Fibroblast of skin of left biceps (primary cell): ENCODE measurements at regions not wholly inside any gene's neighbourhood (a gene's known extent, or its start where the extent isn't known, plus 50 kb on each side); places are given as distances from the start of the nearest gene placed in this dataset.
"Not testable (repeated sequence)": the region's sequence is repeated elsewhere in the genome, so short reads cannot be mapped to it uniquely, and the experiment has no call there.

ENCODE experiments used
- DNase-seq, 2 experiments: peaks; one replicate each; pipeline ENCODE4 v3.0.0-alpha.2; 2013; ENCODE audit warnings: low read depth in 2 of 2

DNA sequence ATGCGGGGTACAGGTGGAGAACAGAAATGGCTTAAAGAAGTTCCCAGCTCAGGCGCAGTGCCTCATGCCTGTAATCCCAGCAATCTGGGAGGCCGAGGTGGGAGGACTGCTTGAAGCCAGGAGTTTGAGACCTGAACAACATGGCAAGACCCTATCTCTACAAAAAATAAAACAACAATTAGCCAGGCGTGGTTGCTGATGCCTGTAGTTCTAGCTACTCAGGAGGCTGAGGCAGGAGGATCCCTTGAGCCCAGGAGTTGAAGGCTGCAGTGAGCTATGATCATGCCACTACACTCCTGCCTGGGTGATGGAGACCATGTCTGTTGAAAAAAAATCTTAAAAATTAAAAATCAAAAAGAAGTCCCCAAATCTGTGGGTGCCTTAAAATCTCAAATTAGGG, 228.3 kb upstream of the WSB1 start:
- DNase-seq: no peak

DNA sequence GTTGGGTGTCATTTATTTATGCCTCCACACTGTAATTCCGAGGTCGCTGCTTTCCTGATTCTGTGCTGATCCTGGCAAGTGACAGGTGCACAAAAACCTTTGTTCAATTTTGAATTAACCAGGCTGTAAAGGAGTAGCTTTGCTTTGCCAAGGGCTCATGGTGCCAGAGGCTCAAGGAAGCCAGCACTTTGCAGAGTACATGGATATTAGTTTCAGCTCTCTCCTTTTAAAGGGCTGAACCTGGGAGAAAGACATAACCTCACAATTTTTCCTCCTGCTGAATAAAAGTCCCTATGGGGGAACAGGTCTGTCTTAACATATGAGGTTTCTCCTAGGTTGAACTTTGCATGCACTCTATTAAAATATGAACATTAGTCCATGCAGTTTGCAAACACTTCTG, 227.6 kb upstream of the WSB1 start:
- DNase-seq: no peak

DNA sequence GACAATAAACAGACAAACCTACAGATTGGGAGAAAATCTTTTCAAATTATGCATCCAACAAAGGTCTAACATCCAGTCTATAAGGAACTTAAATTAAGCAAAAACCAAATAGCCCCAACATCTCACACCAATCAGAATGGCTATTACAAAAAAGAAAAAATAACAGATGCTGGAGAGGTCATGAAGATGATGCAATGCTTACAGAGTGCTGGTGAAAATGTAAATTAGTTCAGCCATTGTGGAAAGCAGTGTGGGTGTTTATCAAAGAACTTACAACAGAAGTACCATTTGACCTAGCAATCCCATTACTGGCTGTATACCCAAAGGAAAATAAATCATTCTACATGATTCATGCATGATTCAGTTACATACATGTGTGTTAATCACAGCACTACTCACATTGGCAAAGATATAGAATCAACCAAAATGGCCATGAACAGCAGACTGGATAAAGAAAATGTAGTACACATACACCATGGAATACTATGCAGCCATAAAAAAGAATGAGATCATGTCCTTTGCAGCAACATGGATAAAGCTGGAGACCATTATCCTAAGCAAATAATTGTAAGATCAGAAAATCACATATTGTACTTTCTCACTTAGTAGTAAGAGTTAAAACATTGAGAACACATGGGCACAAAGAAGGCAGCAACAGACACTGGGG, 223.9 kb upstream of the WSB1 start:
- no peak for DNase-seq

DNA sequence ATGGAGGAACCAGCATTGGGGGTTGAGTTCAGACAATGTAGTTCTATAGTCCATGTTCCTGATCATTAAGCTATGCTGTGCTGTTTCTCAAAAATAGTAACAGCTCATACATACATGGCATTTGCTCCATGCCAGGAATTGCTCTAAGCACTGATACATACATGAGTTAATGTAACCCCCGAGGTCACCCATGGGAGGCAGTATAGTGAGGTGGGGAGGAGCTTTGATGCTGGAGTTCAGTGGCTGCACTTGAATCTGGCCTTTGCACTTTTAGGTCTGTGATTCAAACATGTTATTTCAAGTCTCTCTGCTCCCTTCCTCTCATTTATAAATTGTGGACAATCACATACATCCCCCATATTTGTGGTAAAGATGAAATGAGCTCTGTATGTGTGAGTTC, 223.1 kb upstream of the WSB1 start:
- DNase-seq: no peak

DNA sequence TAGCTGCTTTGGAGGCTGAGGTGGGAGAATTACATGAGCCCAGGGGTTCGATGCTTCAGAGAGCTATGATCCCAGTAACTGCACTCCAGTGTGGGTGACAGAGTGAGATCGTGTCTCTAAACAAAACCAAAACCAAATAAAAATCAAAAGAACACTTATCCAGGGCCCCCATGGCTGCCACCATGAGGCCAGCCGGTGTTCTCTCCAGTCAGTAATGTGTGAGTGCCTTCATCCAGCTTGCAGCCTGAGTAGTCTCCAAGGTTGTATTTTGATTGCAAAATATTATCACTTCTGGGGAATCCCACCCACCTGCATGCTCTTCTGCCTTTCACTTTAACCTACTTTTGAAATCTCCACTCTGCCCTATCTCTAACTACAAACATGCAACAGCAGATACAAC, 221.0 kb upstream of the WSB1 start:
- DNase-seq: no peak

DNA sequence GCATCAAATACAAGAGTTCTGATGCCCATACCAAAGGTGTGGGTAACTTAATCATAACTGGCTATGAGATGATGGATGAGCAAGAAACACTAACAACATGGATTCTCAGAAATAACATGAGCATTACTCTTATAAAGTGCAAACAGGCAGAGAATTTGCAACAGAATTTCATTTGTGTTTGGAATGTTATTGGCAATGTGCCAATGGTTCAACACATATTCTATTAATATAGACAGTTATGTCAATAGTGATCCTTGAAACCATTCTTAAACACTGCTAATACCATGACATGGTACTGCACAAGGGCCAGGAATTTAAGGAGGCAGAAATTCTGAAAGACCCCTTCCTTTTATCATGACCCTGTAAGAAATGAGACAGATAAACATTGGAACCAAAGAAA, 217.1 kb upstream of the WSB1 start:
- no peak for DNase-seq

DNA sequence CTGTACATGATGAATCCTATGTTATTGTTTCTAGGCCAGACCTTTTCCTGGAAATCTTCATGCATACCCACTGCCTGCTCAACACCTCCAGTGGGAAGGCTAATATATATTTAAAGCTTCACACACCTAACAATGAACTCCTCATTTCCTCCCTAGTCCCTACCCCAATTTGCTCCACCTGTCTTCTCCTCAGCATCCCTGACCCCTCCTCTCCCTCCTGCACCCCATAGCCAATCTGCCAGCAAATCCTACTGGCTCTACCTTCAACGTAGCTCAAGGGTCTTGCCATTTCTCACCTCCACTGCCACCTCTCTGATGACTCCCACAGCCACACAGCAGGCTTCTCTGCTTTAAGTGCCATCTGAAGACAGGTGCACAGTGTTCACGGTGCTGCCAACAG, 215.6 kb upstream of the WSB1 start:
- DNase-seq: no peak

DNA sequence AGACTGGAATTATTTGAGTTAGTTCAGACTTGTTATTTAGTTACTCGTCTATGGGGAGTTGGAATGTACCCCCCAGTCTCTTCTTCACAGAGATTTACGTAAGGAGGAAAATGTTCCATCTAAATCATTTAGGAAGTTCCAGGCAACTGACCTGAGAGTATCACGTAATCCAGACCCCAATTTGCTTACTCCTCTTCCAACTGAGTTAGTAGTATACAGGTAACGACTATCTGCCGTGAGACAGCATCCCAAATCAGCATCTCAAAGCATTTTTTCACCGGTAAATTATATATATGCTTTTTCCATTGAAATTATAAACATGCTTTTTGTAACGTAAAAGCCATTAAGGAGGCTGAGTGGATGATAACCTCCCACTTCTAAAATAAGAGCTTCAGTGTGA, 214.3 kb upstream of the WSB1 start:
- no peak for DNase-seq

DNA sequence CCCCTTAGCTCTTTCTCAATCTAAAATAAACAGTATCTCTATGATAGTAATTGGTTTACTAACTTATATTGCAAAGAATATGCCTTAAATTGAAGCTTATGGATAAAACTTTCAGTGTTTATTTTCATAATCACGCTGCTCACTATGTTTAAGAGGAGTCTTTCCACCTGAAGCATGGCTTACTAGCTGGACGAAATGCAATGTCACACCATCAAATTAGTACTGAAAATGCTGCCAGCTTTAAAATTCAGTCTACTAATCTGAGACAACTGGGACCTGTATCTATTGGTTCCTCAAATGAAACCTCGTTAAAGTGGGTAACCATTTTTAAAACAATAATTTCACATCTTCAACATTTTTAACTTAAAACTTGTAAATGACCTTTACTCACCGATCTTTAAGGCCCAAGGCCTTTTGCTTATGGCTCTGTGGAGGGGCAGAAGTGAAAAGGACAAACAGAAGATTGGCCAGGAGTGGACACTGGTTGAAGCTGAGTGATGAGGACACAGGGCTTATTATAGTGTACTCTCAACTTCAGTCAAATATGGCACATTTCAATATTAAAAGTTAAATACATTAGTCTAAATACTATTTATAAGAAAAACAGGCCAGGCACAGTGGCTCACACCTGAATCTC, 212.8 kb upstream of the WSB1 start:
- no peak for DNase-seq

DNA sequence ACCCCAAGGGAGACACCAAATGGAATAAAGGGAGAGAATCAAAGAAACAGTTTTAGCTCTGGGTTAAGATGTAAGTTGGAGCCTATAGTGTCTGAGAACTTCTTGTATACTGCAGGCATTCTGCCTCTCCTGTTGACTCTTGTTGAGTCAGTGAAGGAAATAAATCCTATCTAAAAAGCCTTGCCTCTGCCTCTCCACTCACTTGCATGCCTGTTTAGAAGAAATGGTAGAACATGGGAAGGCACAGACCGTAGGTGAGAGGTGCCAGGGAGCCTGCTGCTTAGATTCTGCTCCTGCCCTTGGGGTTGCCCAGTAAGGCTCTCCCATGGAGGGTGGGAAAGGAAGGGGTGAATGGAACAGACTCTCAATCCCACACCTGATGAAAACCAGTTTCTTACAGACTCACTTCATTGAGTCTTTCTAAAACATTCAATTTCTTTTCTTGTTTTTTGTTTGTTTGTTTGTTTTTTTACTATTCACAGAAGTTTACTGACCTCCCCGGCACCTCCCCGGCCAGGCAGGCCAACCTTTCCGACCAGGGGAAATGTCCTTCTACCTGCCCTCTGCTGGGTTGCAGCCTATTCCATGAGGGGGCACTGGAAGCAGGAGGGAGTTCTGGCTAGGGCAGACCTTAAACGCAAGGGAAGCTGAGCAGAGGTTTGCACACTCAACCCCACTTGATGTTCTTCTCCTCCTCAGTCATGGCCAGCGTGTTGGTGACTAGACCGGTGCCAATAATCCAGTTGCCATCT, 211.7 kb upstream of the WSB1 start:
- no peak for DNase-seq

DNA sequence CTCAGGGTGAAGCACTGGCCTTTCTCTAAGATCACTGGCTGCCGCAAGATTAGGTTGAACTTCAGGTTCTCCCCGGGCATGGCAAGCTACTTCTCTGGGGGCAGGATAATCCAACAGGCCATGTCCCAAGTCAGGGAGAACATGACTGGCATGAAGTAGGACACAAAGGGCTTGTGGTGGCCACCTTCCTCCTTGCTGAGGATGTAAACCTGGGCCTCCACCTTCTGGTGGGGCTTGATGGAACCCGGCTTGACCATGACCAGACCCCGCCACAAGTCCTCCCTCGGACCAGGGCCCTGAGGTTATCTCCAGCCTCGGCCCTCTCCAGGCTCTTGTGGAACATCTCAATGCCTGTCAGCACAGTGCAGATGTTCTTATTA, 211.1 kb upstream of the WSB1 start:
- DNase-seq: no peak

DNA sequence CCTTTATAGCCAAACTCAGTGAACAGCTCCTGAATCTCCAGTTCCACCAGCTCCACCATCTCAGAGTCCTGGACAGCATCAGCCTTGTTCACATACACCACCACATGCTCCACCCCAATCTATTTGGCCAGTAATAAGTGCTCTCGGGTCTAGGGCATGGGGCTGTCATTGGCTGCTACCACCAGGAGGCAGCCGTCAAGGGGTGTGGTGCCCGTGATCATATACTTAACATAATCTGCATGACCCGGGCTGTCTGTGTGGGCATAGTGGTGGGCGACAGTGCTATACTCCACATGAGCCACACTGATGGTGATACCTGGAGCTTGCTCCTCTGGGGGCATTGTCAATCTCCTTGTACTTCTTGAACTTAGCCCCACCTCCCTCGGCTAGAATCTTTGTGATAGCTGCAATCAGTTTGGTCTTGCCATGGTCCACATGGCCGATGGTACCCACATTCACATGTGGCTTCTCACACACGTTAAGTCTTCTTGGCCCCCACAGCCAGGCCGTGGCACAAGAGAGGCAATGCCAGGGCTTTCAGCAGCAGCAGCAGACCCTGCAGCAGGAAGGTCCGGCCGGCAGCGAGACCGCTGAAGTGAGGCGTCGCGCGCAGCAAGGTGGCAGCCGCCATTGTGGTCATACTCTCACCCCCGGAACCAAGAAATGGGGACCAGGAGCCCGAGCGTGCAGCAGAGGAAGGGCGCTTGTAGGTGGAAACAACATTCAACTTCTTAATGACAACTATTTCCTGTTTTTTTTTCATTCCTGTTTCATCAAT, 210.3 kb upstream of the WSB1 start:
- DNase-seq: no peak

DNA sequence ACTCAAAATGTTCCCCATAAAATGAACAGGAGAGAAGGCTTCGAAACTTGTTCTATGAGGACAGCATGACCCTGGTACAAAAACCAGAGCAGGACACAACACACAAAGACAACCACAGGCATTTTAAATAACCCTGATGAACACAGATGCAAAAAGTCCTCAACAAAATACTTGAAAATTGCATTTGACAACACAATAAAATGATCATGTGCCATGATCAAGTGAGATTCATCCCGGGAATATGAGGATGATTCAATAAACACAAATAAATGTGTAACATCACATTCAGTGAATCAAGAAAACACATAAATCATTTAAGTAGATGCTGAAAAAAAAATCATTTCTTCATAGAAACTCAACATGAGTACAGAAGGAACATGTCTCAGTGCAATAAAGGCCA, 208.4 kb upstream of the WSB1 start:
- DNase-seq: no peak

DNA sequence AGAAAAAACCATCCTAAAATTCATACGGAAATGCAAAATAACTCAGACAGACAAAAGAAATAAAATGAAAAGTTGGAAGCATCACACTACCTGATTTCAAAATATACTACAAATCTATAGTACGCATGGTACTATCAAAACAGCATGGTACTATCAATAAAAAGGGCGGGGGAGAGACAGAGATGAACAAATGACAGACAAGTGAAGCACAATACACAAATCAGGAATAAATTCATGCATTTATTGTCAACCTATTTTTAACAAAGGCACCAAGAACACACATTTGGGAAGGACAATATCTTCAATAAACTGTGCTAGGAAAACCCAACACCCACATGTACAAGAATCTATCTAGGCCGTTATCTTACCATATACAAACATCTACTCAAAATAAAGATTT, 207.4 kb upstream of the WSB1 start:
- no peak for DNase-seq

DNA sequence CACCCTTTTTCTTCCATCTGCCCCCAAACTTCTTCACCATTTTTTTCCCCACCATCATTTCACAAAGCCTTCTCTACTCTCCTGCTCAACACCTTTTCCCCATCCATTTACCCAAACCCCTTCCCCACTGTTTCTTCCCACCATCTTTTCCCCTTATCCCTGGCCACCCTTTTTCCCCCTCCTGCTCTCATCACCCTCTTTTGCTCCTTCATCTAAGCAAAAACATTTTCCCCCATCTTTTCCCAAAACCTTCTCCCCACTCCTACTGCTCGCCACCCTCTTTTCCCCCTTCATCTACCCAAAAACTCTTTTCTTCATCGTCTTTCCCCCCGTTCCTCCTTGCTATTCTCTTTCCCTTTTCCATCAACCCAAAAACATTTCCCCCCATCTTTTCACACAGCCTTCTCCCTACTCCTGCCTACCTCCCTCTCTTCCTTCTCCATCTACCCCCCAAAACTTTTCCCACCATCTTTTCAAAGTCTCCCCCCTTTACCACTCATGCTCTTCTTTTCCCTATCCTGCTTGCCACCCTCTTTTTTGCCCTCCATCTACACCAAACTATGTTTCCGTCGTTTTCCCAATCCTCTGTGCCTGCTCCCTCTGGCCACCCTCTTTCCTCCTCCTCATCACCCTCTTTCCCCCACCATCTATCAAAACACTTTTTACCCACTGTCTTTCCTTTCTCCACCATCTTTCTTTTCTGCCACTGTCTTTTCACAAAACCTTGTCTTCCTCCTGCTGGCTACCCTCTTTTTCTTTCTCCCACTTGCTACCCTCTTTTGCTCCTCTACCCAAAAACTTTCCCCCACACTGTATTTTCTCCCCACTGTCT, 205.8 kb upstream of the WSB1 start:
- DNase-seq: no peak

DNA sequence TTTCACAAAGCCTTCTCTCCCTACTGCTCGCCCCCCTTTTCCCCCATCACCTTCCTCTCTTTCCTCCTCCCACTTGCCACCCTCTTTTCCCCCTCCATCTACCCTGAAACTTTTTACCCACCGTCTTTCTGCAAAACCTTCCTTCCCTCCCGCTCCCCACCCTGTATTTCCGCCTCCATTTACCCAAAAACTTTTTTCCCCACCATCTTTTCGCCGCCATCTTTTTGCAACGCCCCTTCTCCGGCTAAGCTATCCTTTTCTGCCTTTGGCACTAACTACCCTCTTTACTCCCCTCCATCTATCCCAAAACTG, 205.2 kb upstream of the WSB1 start:
- DNase-seq: no peak

DNA sequence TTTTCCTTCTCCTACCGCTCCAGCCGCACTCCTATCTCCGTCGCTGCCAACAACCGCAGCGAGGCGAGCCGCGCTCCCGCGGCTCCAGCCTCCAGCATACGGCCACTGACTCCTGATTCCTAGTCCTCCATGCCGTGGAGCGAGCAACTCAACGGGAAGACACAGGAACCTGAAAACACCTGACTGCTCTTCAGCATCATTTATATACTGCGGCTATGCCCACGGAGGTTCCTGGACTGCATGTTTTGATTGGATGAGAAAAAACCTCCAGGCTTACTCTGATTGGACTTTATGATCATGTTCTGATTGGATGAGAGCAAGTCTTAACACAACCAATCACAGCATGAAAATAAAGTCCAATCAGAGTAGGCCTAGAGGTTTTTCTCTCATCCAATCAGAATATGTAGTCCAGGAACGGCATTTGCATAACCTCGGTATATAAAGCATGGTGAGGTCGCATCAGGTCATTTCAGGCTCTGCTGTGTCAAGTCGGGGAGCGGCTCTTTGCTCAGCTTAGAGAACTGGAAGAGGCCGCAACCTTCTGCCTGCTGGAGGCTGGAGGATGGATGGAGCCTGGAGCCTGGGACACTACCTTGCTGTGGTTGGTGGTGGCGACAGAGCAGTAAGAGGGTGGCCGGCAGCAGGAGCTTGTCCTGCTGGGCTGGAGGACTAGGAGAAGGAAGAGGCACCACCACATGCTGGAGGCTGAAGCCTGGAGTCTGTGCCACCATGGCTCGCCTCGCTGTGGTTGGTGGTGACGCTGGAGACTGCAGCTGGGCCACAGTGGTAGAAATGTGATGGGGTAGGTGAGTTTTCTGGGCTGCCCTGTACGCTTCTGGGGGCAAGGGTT, 204.6 kb upstream of the WSB1 start:
- not testable (repeated sequence) for DNase-seq

DNA sequence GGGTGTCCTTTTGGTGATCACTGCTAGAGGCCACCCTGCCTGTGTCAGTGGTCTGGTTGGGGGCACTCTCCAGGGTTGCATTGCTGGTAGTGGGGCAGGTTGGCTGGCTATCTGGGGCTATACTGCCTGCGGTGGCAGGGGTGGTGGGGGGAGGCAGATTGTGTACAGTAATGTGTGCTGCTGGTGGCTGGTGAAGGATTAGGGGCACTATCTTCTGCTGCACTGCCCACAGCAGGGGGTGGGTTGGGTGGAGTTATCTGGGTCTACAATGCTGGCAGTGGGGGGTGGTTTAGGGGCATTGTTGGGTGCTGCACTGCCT, 204.0 kb upstream of the WSB1 start:
- no peak for DNase-seq

DNA sequence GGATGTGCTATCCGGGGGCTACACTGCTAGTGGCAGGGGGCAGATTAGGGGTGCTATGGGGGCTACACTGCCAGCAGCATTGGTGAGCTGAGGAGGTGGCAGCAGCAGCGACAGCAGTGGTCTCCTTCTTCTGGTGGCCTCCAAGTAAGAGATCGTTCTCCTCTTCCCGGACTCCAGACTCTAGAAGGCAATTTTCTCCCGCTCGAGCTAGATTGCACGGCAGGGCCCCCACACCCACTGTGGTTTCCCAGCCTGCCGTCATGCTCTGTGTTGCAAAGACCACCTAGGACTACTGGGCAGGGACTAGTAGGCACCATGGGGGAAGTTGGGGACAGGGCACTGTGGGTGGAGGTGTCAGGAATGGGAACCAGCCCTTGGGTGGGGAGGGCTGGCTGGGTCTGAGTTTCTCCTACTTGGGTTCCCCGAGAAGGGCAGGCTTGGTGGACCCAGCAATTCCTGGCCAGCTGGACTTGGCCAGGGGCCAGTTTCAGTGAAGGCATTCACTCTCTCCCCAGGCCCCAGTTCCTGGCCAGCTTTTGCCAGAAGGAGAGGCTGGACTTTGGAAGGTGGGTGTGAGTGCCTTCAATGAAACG, 203.4 kb upstream of the WSB1 start:
- not testable (repeated sequence) for DNase-seq

DNA sequence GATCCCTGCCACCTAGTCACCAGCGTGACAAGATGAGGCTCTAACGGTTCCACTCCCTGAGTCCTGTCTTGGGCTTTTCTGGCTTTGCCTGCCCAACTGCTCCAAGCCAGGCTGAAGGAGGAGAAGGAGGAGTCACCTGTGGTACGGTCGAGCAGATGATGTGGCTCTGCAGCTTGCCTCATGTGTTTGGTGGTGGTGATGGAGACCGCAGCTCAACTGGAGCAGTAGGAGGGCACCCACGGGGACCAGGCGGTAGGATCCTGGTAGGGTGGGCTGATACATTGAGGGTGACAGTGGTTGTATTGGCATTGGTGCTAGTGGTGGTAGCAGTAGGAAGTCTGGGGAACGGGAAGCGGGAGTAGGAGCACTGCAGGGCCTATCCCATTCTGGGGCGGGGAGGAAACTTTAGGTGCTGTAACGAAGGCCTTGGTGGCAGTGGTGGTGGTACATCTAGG, 202.8 kb upstream of the WSB1 start:
- no peak for DNase-seq

DNA sequence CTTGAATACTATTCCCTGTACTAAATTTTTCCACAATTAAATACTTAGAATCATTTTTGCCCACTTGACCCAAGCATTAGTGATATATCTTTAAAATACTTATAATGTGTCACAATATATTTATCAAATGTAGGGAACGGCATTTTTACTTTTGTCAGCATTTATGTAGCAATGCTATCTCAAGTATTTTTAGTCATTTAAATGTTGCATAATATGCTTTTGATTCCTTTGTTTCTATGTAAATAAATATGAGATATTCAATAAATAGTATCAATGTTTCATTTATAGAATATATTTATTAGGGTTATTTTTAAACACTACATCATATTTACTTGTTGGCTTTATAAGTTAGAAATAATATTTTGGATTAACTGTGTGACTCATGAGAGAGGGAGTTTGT, 199.7 kb upstream of the WSB1 start:
- not testable (repeated sequence) for DNase-seq
